SK-N-SH (cell line): ENCODE measurements at regions not wholly inside any gene's neighbourhood (a gene's known extent, or its start where the extent isn't known, plus 50 kb on each side); places are given as distances from the start of the nearest gene placed in this dataset.

Experiments
- CTCF ChIA-PET: fragments of 300-600, 350-600 bp; formaldehyde crosslinking; extraction: SDS; loops from one replicate; lab custom pipeline; 2021; lab: Yijun Ruan, JAX
- POLR2A ChIA-PET: fragments of 350-600 bp; sonication (Branson Sonifier 250); formaldehyde crosslinking; extraction: SDS; loops from one replicate; lab custom pipeline; 2020; ENCODE audit warnings: antibody characterized with exemption, inconsistent platforms; lab: Yijun Ruan, JAX
- DNase-seq: peaks from one replicate; pipeline ENCODE4 v3.0.0; 2012
- H2AFZ ChIP-seq: fragments of 200-600 bp; sonication (generic); 2 replicates; pipeline ENCODE4 v1.8.1; 2016; ENCODE audit warnings: antibody characterized with exemption, mild to moderate bottlenecking, low read depth
- H3F3A ChIP-seq: fragments of 200-600 bp; sonication (generic); replicated peaks from 2 replicates; pipeline ENCODE3; 2016; ENCODE audit warnings: antibody characterized with exemption, mild to moderate bottlenecking; ENCODE audit not compliant: insufficient read depth
- H3K27ac ChIP-seq, 2 experiments: fragments of 200-500 bp in 1 of 2; fragments of 200-600 bp in 1 of 2; sonication (Bioruptor generic) in 1 of 2; sonication (generic), shearing (Covaris generic) in 1 of 2; 2 replicates each; pipeline versions ENCODE4 v1.5.1 to v1.6.1; 2014 to 2016; ENCODE audit warnings: low read depth in 2 of 2, inconsistent platforms in 1 of 2, low read length in 1 of 2, mild to moderate bottlenecking in 1 of 2, mixed read lengths in 1 of 2
- H3K27me3 ChIP-seq: fragments of 200-600 bp; sonication (generic), shearing (Covaris generic); 2 replicates; pipeline ENCODE4 v1.6.1; 2016; ENCODE audit warnings: mixed run types; ENCODE audit not compliant: insufficient read depth
- H3K36me3 ChIP-seq, 2 experiments: fragments of 200-500 bp in 1 of 2; fragments of 200-600 bp in 1 of 2; sonication (Bioruptor generic) in 1 of 2; sonication (generic) in 1 of 2; replicated peaks in 1 of 2; 2 replicates each; pipeline versions ENCODE3 to v1.5.1; 2014 to 2016; ENCODE audit warnings: low read length in 1 of 2, mild to moderate bottlenecking in 1 of 2; ENCODE audit not compliant: insufficient read depth in 2 of 2, control insufficient read depth in 1 of 2
- H3K4me1 ChIP-seq, 2 experiments: fragments of 200-500 bp in 1 of 2; fragments of 200-600 bp in 1 of 2; sonication (Bioruptor generic) in 1 of 2; sonication (generic), shearing (Covaris generic) in 1 of 2; 2 replicates each; pipeline versions ENCODE4 v1.5.1 to v1.6.1; 2014 to 2016; ENCODE audit warnings: low read depth in 1 of 2, low read length in 1 of 2, mixed run types in 1 of 2; ENCODE audit not compliant: insufficient read depth in 2 of 2, control insufficient read depth in 1 of 2
- H3K4me2 ChIP-seq: fragments of 200-600 bp; sonication (generic), shearing (Covaris generic); 2 replicates; pipeline ENCODE4 v1.6.1; 2017; ENCODE audit warnings: mixed run types
- H3K4me3 ChIP-seq, 2 experiments: fragments of 200-500 bp in 1 of 2; fragments of 200-600 bp in 1 of 2; sonication (Bioruptor generic) in 1 of 2; sonication (generic), shearing (Covaris generic) in 1 of 2; 2 replicates each; pipeline versions ENCODE4 v1.5.1 to v1.8.1; 2014 to 2016; ENCODE audit warnings: low read depth in 2 of 2, inconsistent platforms in 1 of 2, low read length in 1 of 2, mild to moderate bottlenecking in 1 of 2, mixed read lengths in 1 of 2, moderate library complexity in 1 of 2
- H3K79me2 ChIP-seq: fragments of 200-600 bp; sonication (generic); 2 replicates; pipeline ENCODE4 v1.8.1; 2017; ENCODE audit warnings: mild to moderate bottlenecking; ENCODE audit not compliant: insufficient read depth
- H3K9ac ChIP-seq: fragments of 200-600 bp; sonication (generic); 2 replicates; pipeline ENCODE4 v1.6.1; 2017; ENCODE audit warnings: mixed run types
- H3K9me2 ChIP-seq: fragments of 200-600 bp; sonication (generic); 2 replicates; pipeline ENCODE4 v1.6.1; 2017; ENCODE audit warnings: mixed run types
- H3K9me3 ChIP-seq: fragments of 200-600 bp; sonication (generic); 2 replicates; pipeline ENCODE4 v1.6.1; 2017; ENCODE audit warnings: mixed run types, mild to moderate bottlenecking, moderate library complexity
- H4K20me1 ChIP-seq: fragments of 200-600 bp; sonication (generic); 2 replicates; pipeline ENCODE4 v1.6.1; 2017; ENCODE audit warnings: mild to moderate bottlenecking, mixed run types; ENCODE audit not compliant: insufficient read depth
- CHD2 ChIP-seq: fragments of 150-350 bp; IDR thresholded peaks from 2 replicates; pipeline ENCODE4 v1.6.1; 2018; ENCODE audit warnings: low read length; ENCODE audit not compliant: partially characterized antibody
- EP300 ChIP-seq, 2 experiments: IDR thresholded peaks; 2 replicates each; pipeline versions ENCODE4 v1.4.0 to v1.6.1; 2012; ENCODE audit warnings: borderline replicate concordance in 1 of 2, low read depth in 1 of 2, low read length in 1 of 2
- EZH2phosphoT487 ChIP-seq: fragments of 200-600 bp; sonication (generic); IDR thresholded peaks from 2 replicates; pipeline ENCODE4 v1.6.1; 2017; ENCODE audit warnings: low read depth, mixed run types, mild to moderate bottlenecking, antibody characterized with exemption, moderate library complexity, borderline replicate concordance
- FOXJ3 ChIP-seq: sonication (generic); formaldehyde crosslinking; IDR thresholded peaks from 2 replicates; pipeline ENCODE4 v1.5.1; 2020; ENCODE audit warnings: mild to moderate bottlenecking, missing genetic modification reagents
- FOXM1 ChIP-seq: IDR thresholded peaks from 2 replicates; pipeline ENCODE4 v1.4.0; 2012; ENCODE audit warnings: low read depth, mild to moderate bottlenecking
- GABPA ChIP-seq: IDR thresholded peaks from 2 replicates; pipeline ENCODE4 v1.4.0; 2012; ENCODE audit warnings: low read depth, mild to moderate bottlenecking
- GATA2 ChIP-seq: sonication (generic); formaldehyde crosslinking; IDR thresholded peaks from 2 replicates; pipeline ENCODE4 v1.5.0; 2020; ENCODE audit warnings: mild to moderate bottlenecking, missing genetic modification reagents
- JUND ChIP-seq: IDR thresholded peaks from 2 replicates; pipeline ENCODE4 v1.4.0; 2012
- MEF2A ChIP-seq: IDR thresholded peaks from 2 replicates; pipeline ENCODE4 v1.4.0; 2012; ENCODE audit warnings: low read depth, borderline replicate concordance
- NFIC ChIP-seq: IDR thresholded peaks from 2 replicates; pipeline ENCODE4 v1.4.0; 2012; ENCODE audit warnings: borderline replicate concordance
- NRF1 ChIP-seq: IDR thresholded peaks from 2 replicates; pipeline ENCODE4 v1.6.1; 2012; ENCODE audit warnings: low read depth, mild to moderate bottlenecking, low read length
- PBX3 ChIP-seq: IDR thresholded peaks from 2 replicates; pipeline ENCODE4; 2012
- POLR2AphosphoS5 ChIP-seq: IDR thresholded peaks from 2 replicates; pipeline ENCODE4 v1.6.1; 2012; ENCODE audit warnings: low read depth, low read length
- RAD21 ChIP-seq: IDR thresholded peaks from 2 replicates; pipeline ENCODE4 v1.6.1; 2012; ENCODE audit warnings: mild to moderate bottlenecking, low read length
- RCOR1 ChIP-seq: fragments of 150-350 bp; IDR thresholded peaks from 2 replicates; pipeline ENCODE4 v1.6.1; 2017; ENCODE audit warnings: antibody characterized with exemption, low read length
- RFX5 ChIP-seq: IDR thresholded peaks from 2 replicates; pipeline ENCODE4 v1.6.1; 2012; ENCODE audit warnings: mild to moderate bottlenecking, improper control_type of control experiment, low read length
- RXRA ChIP-seq: IDR thresholded peaks from 2 replicates; pipeline ENCODE4 v1.4.0; 2012; ENCODE audit warnings: low read depth, mild to moderate bottlenecking, borderline replicate concordance
- SIN3A ChIP-seq: IDR thresholded peaks from 2 replicates; pipeline ENCODE4 v1.6.1; 2012; ENCODE audit warnings: low read depth, mild to moderate bottlenecking, low read length, moderate library complexity, borderline replicate concordance
- SMC3 ChIP-seq: IDR thresholded peaks from 2 replicates; pipeline ENCODE4 v1.6.1; 2012; ENCODE audit warnings: low read depth, low read length, improper control_type of control experiment
- TEAD4 ChIP-seq: IDR thresholded peaks from 2 replicates; pipeline ENCODE4 v1.4.0; 2012; ENCODE audit warnings: mild to moderate bottlenecking, borderline replicate concordance; ENCODE audit not compliant: insufficient read depth
- USF2 ChIP-seq: fragments of 150-350 bp; IDR thresholded peaks from 2 replicates; pipeline ENCODE4 v1.6.1; 2017; ENCODE audit warnings: antibody characterized with exemption, low read length, low read depth, borderline replicate concordance
- YY1 ChIP-seq: IDR thresholded peaks from 2 replicates; pipeline ENCODE4 v1.4.0; 2012; ENCODE audit warnings: low read depth, mild to moderate bottlenecking
- ZBTB33 ChIP-seq: IDR thresholded peaks from 2 replicates; pipeline ENCODE4 v1.4.0; 2012; ENCODE audit warnings: low read depth, borderline replicate concordance
- WGBS: methylation state at CpG from one replicate; pipeline ENCODE4 v1.1.6; 2017; ENCODE audit warnings: low lambda C conversion rate; 5-methylcytosine and 5-hydroxymethylcytosine counted together

GRCh38 chr1:208393826-208394225 lies 149.6 kb upstream of the PLXNA2 start:
- DNase-seq = no peak
- CTCF ChIA-PET = interaction anchor here (1.3 kb wide), 1 partner anchor 16 kb away, joined by 3 read pairs; no protein-coding TSS in a partner anchor
- no peaks in the 10 kb centered on the region for H3K9me2 ChIP-seq
- no peaks in the 10 kb centered on the region for H3K9me3 ChIP-seq
- no peaks in the 10 kb centered on the region for H4K20me1 ChIP-seq
- TF ChIP-seq RAD21 (no peak), FOXM1 (no peak), RFX5 (no peak), JUND (no peak), YY1 (no peak), FOXJ3 (no peak), USF2 (no peak), PBX3 (no peak), EZH2phosphoT487 (no peak), CHD2 (no peak)
- no peak overlapping the region for H3K27ac ChIP-seq
- POLR2A ChIA-PET = no interaction called here
- H3K79me2 ChIP-seq = no peaks in the 10 kb centered on the region
- no peak overlapping the region for H3K4me3 ChIP-seq
- no peak overlapping the region for H3K9ac ChIP-seq
- H2AFZ ChIP-seq = no peak overlapping the region
- peaks cover 0 to under 1% of the 10 kb centered on the region in 2 experiments; a peak in 1 of 4 replicates for H3K4me1 ChIP-seq
- no peaks in the 10 kb centered on the region for H3F3A ChIP-seq
- H3K27me3 ChIP-seq = no peaks in the 10 kb centered on the region
- no peaks in the 10 kb centered on the region for H3K36me3 ChIP-seq
- WGBS = 35% methylated on average over 1 of the region's 1 CpG
- no peak overlapping the region for H3K4me2 ChIP-seq

GRCh38 chr1:208397286-208397685 lies 153.1 kb upstream of the PLXNA2 start:
- no peaks in the 10 kb centered on the region for H3F3A ChIP-seq
- no peaks in the 10 kb centered on the region for H3K27me3 ChIP-seq
- POLR2A ChIA-PET = no interaction called here
- no peak overlapping the region for H3K9ac ChIP-seq
- no peaks in the 10 kb centered on the region; a peak in 1 of 4 replicates for H3K4me1 ChIP-seq
- DNase-seq = no peak
- no peak overlapping the region for H2AFZ ChIP-seq
- CTCF ChIA-PET = interaction anchor here (1.8 kb wide), 1 partner anchor 13 kb away, joined by 4 read pairs; no protein-coding TSS in a partner anchor
- H3K4me2 ChIP-seq = no peak overlapping the region
- H4K20me1 ChIP-seq = no peaks in the 10 kb centered on the region
- H3K9me2 ChIP-seq = no peaks in the 10 kb centered on the region
- H3K79me2 ChIP-seq = no peaks in the 10 kb centered on the region
- H3K9me3 ChIP-seq = no peaks in the 10 kb centered on the region
- WGBS = 51% methylated on average over 5 of the region's 5 CpGs
- H3K4me3 ChIP-seq = no peak overlapping the region
- TF ChIP-seq PBX3 (no peak), EP300 (IDR thresholded peaks at IDR 0.05; ENCODE audit: borderline replicate concordance in 1 of 2, low read depth in 1 of 2, low read length in 1 of 2) (no peak), MEF2A (no peak), CHD2 (no peak), RXRA (no peak), RAD21 (no peak), NFIC (no peak), RCOR1 (no peak), RFX5 (no peak), SIN3A (no peak), SMC3 (no peak), FOXJ3 (no peak), NRF1 (no peak), GATA2 (CRISPR knock-in tag) (no peak), GABPA (no peak), ZBTB33 (no peak), POLR2AphosphoS5 (no peak), TEAD4 (no peak)
- no peak overlapping the region for H3K27ac ChIP-seq
- H3K36me3 ChIP-seq = no peaks in the 10 kb centered on the region
